NT2/D1 (cell line): ENCODE measurements at regions not wholly inside any gene's neighbourhood (a gene's known extent, or its start where the extent isn't known, plus 50 kb on each side); places are given as distances from the start of the nearest gene placed in this dataset.

Experiments used
- DNase-seq: peaks from one replicate; pipeline ENCODE4 v3.0.0-alpha.2; 2011; ENCODE audit warnings: low read depth, low spot score
- H3K27me3 ChIP-seq: 2 replicates; pipeline ENCODE4 v1.6.0; 2011; ENCODE audit warnings: mild to moderate bottlenecking; ENCODE audit not compliant: insufficient read length, insufficient read depth
- H3K36me3 ChIP-seq: 2 replicates; pipeline ENCODE4 v1.6.1; 2011; ENCODE audit warnings: mild to moderate bottlenecking, low read length, mixed read lengths; ENCODE audit not compliant: insufficient read depth, insufficient read length
- H3K4me1 ChIP-seq: 2 replicates; pipeline ENCODE4 v1.5.1; 2011; ENCODE audit not compliant: insufficient read depth, insufficient read length
- H3K4me3 ChIP-seq: 2 replicates; pipeline ENCODE4 v1.5.1; 2011; ENCODE audit warnings: low read depth; ENCODE audit not compliant: insufficient read length
- H3K9ac ChIP-seq: 2 replicates; pipeline ENCODE4 v1.6.0; 2011; ENCODE audit warnings: low read depth; ENCODE audit not compliant: insufficient read length
- H3K9me3 ChIP-seq: 2 replicates; pipeline ENCODE4 v1.5.1; 2011; ENCODE audit warnings: mild to moderate bottlenecking, low read length; ENCODE audit not compliant: insufficient read depth
- SUZ12 ChIP-seq: IDR thresholded peaks from 2 replicates; pipeline ENCODE4 v1.6.1; 2011; ENCODE audit not compliant: insufficient read length, insufficient read depth; ENCODE audit errors: extremely low read depth
- YY1 ChIP-seq: IDR thresholded peaks from 2 replicates; pipeline ENCODE4 v1.6.1; 2011; ENCODE audit not compliant: insufficient read length, insufficient read depth
- ZNF274 ChIP-seq: IDR thresholded peaks from 2 replicates; pipeline ENCODE4 v1.6.1; 2011; ENCODE audit warnings: mild to moderate bottlenecking, low read depth, low read length

- no peak for DNase-seq
Measured at GRCh38 chr14:76688383-76688671, 72.9 kb upstream of the VASH1 start.

GRCh38 chr14:76690502-76691105 is 70.7 kb upstream of the VASH1 start:
- H3K9me3 ChIP-seq, result no peaks in the 10 kb centered on the region
- no peak for DNase-seq
- H3K36me3 ChIP-seq, result no peaks in the 10 kb centered on the region
- no peak overlapping the region for H3K9ac ChIP-seq
- H3K4me3 ChIP-seq, result no peak overlapping the region
- no peak for TF ChIP-seq YY1
- TF ChIP-seq ZNF274, result no peak
- no peak for TF ChIP-seq SUZ12
- no peaks in the 10 kb centered on the region for H3K27me3 ChIP-seq
- no peaks in the 10 kb centered on the region for H3K4me1 ChIP-seq

More at GRCh38 chr14:76688383-76688671, 72.9 kb upstream of the VASH1 start:
- Histone ChIP-seq H3K4me3 (no peak overlapping the region), H3K9me3 (0 out of 2 replicates have a peak, but pooled peaks cover 1% of the 10 kb centered on the region), H3K9ac (no peak overlapping the region), H3K36me3 (no peaks in the 10 kb centered on the region), H3K27me3 (no peaks in the 10 kb centered on the region), H3K4me1 (no peaks in the 10 kb centered on the region)
- no peak for TF ChIP-seq ZNF274
- TF ChIP-seq YY1, result no peak
- no peak for TF ChIP-seq SUZ12

DNA sequence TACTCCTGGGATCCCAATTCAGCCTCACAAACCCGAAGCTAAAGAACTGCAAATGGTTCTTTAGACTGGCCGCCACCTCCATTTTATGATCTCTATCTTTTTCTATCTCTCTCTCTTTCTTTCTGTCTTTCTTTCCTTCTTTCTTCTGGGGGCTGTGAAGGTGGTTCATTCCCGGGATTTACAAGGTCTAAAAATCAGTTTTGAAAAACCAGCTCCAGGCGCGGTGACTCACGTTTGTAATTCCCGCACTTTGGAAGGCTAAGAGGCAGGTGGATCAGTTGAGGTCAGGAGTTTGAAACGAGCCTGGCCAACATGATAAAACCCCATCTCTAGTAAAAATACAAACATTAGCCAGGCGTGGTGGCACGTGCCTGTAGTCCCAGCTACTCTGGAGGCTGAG is 67.2 kb upstream of the VASH1 start:
- no peak for DNase-seq
- no peaks in the 10 kb centered on the region for H3K36me3 ChIP-seq
- TF ChIP-seq SUZ12, result no peak
- TF ChIP-seq ZNF274, result no peak
- TF ChIP-seq YY1, result no peak
- H3K4me3 ChIP-seq, result no peak overlapping the region
- H3K9ac ChIP-seq, result no peak overlapping the region
- no peaks in the 10 kb centered on the region for H3K27me3 ChIP-seq
- no peaks in the 10 kb centered on the region for H3K9me3 ChIP-seq
- peaks cover 2% of the 10 kb centered on the region for H3K4me1 ChIP-seq

- H3K27me3 ChIP-seq, result no peaks in the 10 kb centered on the region
- no peaks in the 10 kb centered on the region for H3K9me3 ChIP-seq
- H3K4me3 ChIP-seq, result no peak overlapping the region
- H3K9ac ChIP-seq, result no peak overlapping the region
- DNase-seq, result no peak
- H3K4me1 ChIP-seq, result peaks cover 2% of the 10 kb centered on the region
- no peak for TF ChIP-seq ZNF274
- TF ChIP-seq SUZ12, result no peak
- no peak for TF ChIP-seq YY1
- H3K36me3 ChIP-seq, result no peaks in the 10 kb centered on the region
Measured at GRCh38 chr14:76695263-76695920, 65.9 kb upstream of the VASH1 start.

DNA sequence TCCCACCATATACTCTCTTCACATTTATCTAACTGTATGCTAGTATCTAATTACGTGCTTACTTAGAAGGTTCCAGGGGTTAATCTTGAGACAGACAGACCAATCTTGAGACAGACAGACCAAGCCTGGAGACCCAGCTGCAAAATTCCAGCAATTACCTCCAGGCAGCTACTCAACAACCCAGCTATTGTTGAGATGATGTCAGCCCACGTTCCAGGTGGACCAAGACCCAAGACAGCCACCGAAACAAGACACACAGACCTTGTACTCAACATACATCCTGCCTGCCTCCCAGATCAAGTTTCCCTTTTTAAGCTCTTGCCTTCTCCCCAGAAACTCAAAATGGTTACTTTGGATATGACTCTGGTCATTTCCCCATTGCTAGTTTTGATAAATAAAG is 64.9 kb upstream of the VASH1 start:
- H3K9ac ChIP-seq, result no peak overlapping the region
- H3K4me3 ChIP-seq, result no peak overlapping the region
- no peaks in the 10 kb centered on the region for H3K36me3 ChIP-seq
- TF ChIP-seq YY1 (no peak), ZNF274 (no peak), SUZ12 (no peak)
- H3K4me1 ChIP-seq, result peaks cover 2% of the 10 kb centered on the region
- no peak for DNase-seq
- H3K9me3 ChIP-seq, result no peaks in the 10 kb centered on the region
- H3K27me3 ChIP-seq, result no peaks in the 10 kb centered on the region

GRCh38 chr14:76696791-76697190 is 64.5 kb upstream of the VASH1 start:
- H3K36me3 ChIP-seq, result no peaks in the 10 kb centered on the region
- no peak for DNase-seq
- no peak for TF ChIP-seq YY1
- no peaks in the 10 kb centered on the region for H3K9me3 ChIP-seq
- no peaks in the 10 kb centered on the region for H3K27me3 ChIP-seq
- peaks cover 2% of the 10 kb centered on the region for H3K4me1 ChIP-seq
- no peak overlapping the region for H3K4me3 ChIP-seq
- H3K9ac ChIP-seq, result no peak overlapping the region

DNA sequence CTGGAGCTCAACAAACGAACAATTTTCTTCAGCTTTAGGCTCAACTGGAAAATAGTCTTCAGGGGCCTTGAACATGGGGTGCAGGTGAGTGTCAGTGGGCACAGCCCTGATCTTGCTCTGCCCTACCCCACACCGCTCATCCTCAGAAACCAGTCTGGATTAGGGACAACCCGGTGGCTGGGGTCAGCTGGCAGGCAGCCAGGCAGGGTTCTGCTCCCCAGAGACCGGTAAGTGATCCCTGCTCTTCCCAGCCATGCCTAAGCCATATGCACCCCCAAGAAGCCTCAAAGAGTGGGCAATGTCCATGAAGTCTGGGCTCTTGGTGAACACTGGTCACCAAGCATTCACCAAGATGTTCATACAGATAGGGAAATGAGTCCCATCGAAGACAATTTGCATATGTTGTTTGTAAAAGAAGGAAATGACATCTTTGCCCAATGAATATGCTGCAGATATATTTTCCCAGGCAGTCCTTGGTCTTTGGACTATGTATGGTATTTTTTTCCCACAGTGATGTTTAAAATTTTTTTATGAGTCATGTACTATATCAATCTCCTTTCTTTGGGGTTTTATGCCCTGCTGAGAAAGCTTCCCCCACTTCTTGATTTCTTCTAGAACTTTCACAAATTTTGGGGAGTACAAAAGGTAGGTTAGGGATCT is 63.9 kb upstream of the VASH1 start:
- no peak for DNase-seq
- Histone ChIP-seq H3K9ac (no peak overlapping the region), H3K36me3 (no peaks in the 10 kb centered on the region), H3K9me3 (no peaks in the 10 kb centered on the region), H3K4me1 (peaks cover 2% of the 10 kb centered on the region), H3K4me3 (no peak overlapping the region), H3K27me3 (no peaks in the 10 kb centered on the region)
- TF ChIP-seq SUZ12 (no peak), ZNF274 (no peak), YY1 (no peak)
